Stimulated activated CD4-positive, alpha-beta T cell treated with anti-CD3 and anti-CD28 coated beads, Interleukin-1b, Interleukin-23, amount 100 ng/mL, for 48 hours (primary cell): ENCODE measurements at regions not wholly inside any gene's neighbourhood (a gene's known extent, or its start where the extent isn't known, plus 50 kb on each side); places are given as distances from the start of the nearest gene placed in this dataset.
"Not testable (repeated sequence)": the region's sequence is repeated elsewhere in the genome, so short reads cannot be mapped to it uniquely, and the experiment has no call there.

Source experiments
- DNase-seq: peaks from one replicate; pipeline ENCODE4 v3.0.0-alpha.2; 2020

- DNase-seq: no peak
These were observed 156.1 kb upstream of the ADAMTSL1 start for GRCh38 chr9:18317896-18318295.

GRCh38 chr9:18319918-18320445 is 154.0 kb upstream of the ADAMTSL1 start:
- DNase-seq: no peak

- DNase-seq: no peak
These were observed 148.8 kb upstream of the ADAMTSL1 start for GRCh38 chr9:18324928-18325745.

GRCh38 chr9:18325746-18326011 is 148.3 kb upstream of the ADAMTSL1 start:
- DNase-seq: not testable (repeated sequence)

- DNase-seq: no peak
These were observed 146.8 kb upstream of the ADAMTSL1 start for GRCh38 chr9:18327121-18327520.

GRCh38 chr9:18330401-18331309 is 143.3 kb upstream of the ADAMTSL1 start:
- no peak for DNase-seq

- DNase-seq: no peak
These were observed 142.7 kb upstream of the ADAMTSL1 start for GRCh38 chr9:18331310-18331684.

GRCh38 chr9:18331808-18332209 is 142.1 kb upstream of the ADAMTSL1 start:
- DNase-seq: no peak

- DNase-seq: no peak
These were observed 140.8 kb upstream of the ADAMTSL1 start for GRCh38 chr9:18333157-18333556.

GRCh38 chr9:18335825-18336224 is 138.1 kb upstream of the ADAMTSL1 start:
- no peak for DNase-seq

- DNase-seq: no peak
These were observed 135.9 kb upstream of the ADAMTSL1 start for GRCh38 chr9:18338042-18338441.

GRCh38 chr9:18343784-18344183 is 130.2 kb upstream of the ADAMTSL1 start:
- DNase-seq: no peak

GRCh38 chr9:18346745-18347144 is 127.2 kb upstream of the ADAMTSL1 start:
- no peak for DNase-seq

GRCh38 chr9:18347386-18348082 is 126.4 kb upstream of the ADAMTSL1 start:
- no peak for DNase-seq

GRCh38 chr9:18348083-18348475 is 125.9 kb upstream of the ADAMTSL1 start:
- DNase-seq: no peak

- no peak for DNase-seq
These were observed 124.4 kb upstream of the ADAMTSL1 start for GRCh38 chr9:18349530-18349929.

- no peak for DNase-seq
These were observed 123.9 kb upstream of the ADAMTSL1 start for GRCh38 chr9:18350036-18350435.

- no peak for DNase-seq
These were observed 122.9 kb upstream of the ADAMTSL1 start for GRCh38 chr9:18350995-18351595.

GRCh38 chr9:18352711-18353110 is 121.2 kb upstream of the ADAMTSL1 start:
- DNase-seq: no peak

GRCh38 chr9:18353473-18353872 is 120.5 kb upstream of the ADAMTSL1 start:
- DNase-seq: no peak

GRCh38 chr9:18357321-18357720 is 116.6 kb upstream of the ADAMTSL1 start:
- no peak for DNase-seq

- DNase-seq: no peak
These were observed 115.6 kb upstream of the ADAMTSL1 start for GRCh38 chr9:18358325-18358724.

- DNase-seq: no peak
These were observed 114.6 kb upstream of the ADAMTSL1 start for GRCh38 chr9:18359335-18359734.
